HCT116 (cell line): ENCODE measurements at regions not wholly inside any gene's neighbourhood (a gene's known extent, or its start where the extent isn't known, plus 50 kb on each side); places are given as distances from the start of the nearest gene placed in this dataset.
"Not testable (repeated sequence)": the region's sequence is repeated elsewhere in the genome, so short reads cannot be mapped to it uniquely, and the experiment has no call there.

Source experiments
- ATF3 ChIP-seq: IDR thresholded peaks from 2 replicates; pipeline ENCODE4 v1.6.1; 2012
- CTCF ChIP-seq, 3 experiments: fragments of 200-600 bp in 1 of 3; sonication (generic) in 1 of 3; IDR thresholded peaks in 2 of 3; conservative IDR thresholded peaks in 1 of 3; 2 replicates each; pipeline ENCODE4 v1.5.1; 2012 to 2017; ENCODE audit warnings: low read depth in 2 of 3, low read length in 2 of 3, antibody characterized with exemption in 1 of 3, borderline replicate concordance in 1 of 3, control low read depth in 1 of 3, mild to moderate bottlenecking in 1 of 3, mixed read lengths in 1 of 3, mixed run types in 1 of 3, moderate library complexity in 1 of 3; ENCODE audit not compliant: insufficient read depth in 1 of 3
- EZH2 ChIP-seq: fragments of 200-600 bp; sonication (generic); IDR thresholded peaks from 2 replicates; pipeline ENCODE4 v1.6.1; 2017; ENCODE audit warnings: antibody characterized with exemption, mixed run types
- JUND ChIP-seq: IDR thresholded peaks from 2 replicates; pipeline ENCODE4 v1.6.1; 2012
- RAD21 ChIP-seq: IDR thresholded peaks from 2 replicates; pipeline ENCODE4 v1.6.1; 2012; ENCODE audit warnings: low read depth, mild to moderate bottlenecking
- TCF7L2 ChIP-seq: IDR thresholded peaks from 2 replicates; pipeline ENCODE4 v1.7.0; 2011; ENCODE audit warnings: borderline replicate concordance, inconsistent platforms; ENCODE audit not compliant: insufficient read depth, insufficient read length; ENCODE audit errors: extremely low read depth
- ZBTB33 ChIP-seq: IDR thresholded peaks from 2 replicates; pipeline ENCODE4 v1.6.1; 2011; ENCODE audit warnings: mild to moderate bottlenecking, low read length, moderate library complexity; ENCODE audit not compliant: insufficient replicate concordance; ENCODE audit errors: extremely low read depth

GRCh38 chr15:21111861-21112260, 245.7 kb upstream of the POTEB2 start:
- TF ChIP-seq CTCF (IDR thresholded peaks at IDR 0.05 in 2 of 3, conservative IDR thresholded peaks at IDR 0.05 in 1 of 3; ENCODE audit: borderline replicate concordance in 1 of 3, insufficient read depth in 1 of 3, low read depth in 2 of 3, low read length in 2 of 3); JUND; ZBTB33; ATF3; EZH2; TCF7L2; RAD21: not testable (repeated sequence)
